ENCODE measurements at regions not wholly inside any gene's neighbourhood (a gene's known extent, or its start where the extent isn't known, plus 50 kb on each side); places are given as distances from the start of the nearest gene placed in this dataset.

DNA sequence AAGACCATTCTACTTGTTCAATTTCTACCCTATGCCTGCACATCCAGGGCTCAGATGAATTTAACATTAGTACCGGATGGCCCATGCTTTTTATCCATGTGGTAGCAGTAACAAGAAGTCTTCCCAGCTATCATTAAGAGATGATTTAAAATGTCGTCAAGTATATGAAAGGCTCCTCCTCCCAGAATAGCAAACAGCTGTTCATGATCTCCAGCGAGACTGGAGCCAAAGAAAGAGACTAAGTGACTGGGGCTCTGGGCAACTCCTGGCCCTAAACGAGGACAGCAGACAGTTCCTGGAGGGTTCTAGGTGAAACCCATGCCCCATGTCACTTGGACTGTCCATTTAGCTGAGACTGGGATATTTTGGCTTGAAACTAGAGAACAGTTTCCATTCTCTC is 160.8 kb downstream of the CDC5L start:
- TF ChIP-seq, protein P1, sequence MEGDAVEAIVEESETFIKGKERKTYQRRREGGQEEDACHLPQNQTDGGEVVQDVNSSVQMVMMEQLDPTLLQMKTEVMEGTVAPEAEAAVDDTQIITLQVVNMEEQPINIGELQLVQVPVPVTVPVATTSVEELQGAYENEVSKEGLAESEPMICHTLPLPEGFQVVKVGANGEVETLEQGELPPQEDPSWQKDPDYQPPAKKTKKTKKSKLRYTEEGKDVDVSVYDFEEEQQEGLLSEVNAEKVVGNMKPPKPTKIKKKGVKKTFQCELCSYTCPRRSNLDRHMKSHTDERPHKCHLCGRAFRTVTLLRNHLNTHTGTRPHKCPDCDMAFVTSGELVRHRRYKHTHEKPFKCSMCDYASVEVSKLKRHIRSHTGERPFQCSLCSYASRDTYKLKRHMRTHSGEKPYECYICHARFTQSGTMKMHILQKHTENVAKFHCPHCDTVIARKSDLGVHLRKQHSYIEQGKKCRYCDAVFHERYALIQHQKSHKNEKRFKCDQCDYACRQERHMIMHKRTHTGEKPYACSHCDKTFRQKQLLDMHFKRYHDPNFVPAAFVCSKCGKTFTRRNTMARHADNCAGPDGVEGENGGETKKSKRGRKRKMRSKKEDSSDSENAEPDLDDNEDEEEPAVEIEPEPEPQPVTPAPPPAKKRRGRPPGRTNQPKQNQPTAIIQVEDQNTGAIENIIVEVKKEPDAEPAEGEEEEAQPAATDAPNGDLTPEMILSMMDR (IDR thresholded peaks at IDR 0.05; ENCODE audit: poor library complexity, severe bottlenecking) = no peak
- TF ChIP-seq SMC3 (conservative IDR thresholded peaks at IDR 0.05; ENCODE audit: poor library complexity) = no peak

All from neural cell (in vitro differentiated cells).